GM19238 (cell line): ENCODE measurements at regions not wholly inside any gene's neighbourhood (a gene's known extent, or its start where the extent isn't known, plus 50 kb on each side); places are given as distances from the start of the nearest gene placed in this dataset.

ENCODE experiments used
- DNase-seq: peaks from one replicate; pipeline ENCODE4 v3.0.0; 2011; ENCODE audit warnings: low spot score; ENCODE audit not compliant: insufficient read length

- DNase-seq, result no peak
Measured at GRCh38 chr15:94893091-94893490, 661.7 kb downstream of the MCTP2 start.

GRCh38 chr15:94894056-94894455 lies 662.7 kb downstream of the MCTP2 start:
- DNase-seq, result no peak

- DNase-seq, result no peak
Measured at GRCh38 chr15:94909510-94909909, 678.1 kb downstream of the MCTP2 start.

- no peak for DNase-seq
Measured at GRCh38 chr15:94910166-94910565, 678.8 kb downstream of the MCTP2 start.

GRCh38 chr15:94912760-94913159 lies 681.4 kb downstream of the MCTP2 start:
- no peak for DNase-seq

GRCh38 chr15:94917068-94917467 lies 685.7 kb downstream of the MCTP2 start:
- DNase-seq, result no peak

GRCh38 chr15:94921936-94922335 lies 690.6 kb downstream of the MCTP2 start:
- DNase-seq, result no peak

- DNase-seq, result no peak
Measured at GRCh38 chr15:94924057-94924456, 692.7 kb downstream of the MCTP2 start.

GRCh38 chr15:94924971-94925598 lies 693.7 kb downstream of the MCTP2 start:
- no peak for DNase-seq

- no peak for DNase-seq
Measured at GRCh38 chr15:94925680-94926079, 694.3 kb downstream of the MCTP2 start.

GRCh38 chr15:94927003-94927402 lies 695.6 kb downstream of the MCTP2 start:
- DNase-seq, result no peak

GRCh38 chr15:94929282-94929681 lies 697.9 kb downstream of the MCTP2 start:
- no peak for DNase-seq

GRCh38 chr15:94930441-94930840 lies 699.1 kb downstream of the MCTP2 start:
- no peak for DNase-seq

- no peak for DNase-seq
Measured at GRCh38 chr15:94930960-94931359, 699.6 kb downstream of the MCTP2 start.

- no peak for DNase-seq
Measured at GRCh38 chr15:94934440-94934839, 703.1 kb downstream of the MCTP2 start.

- no peak for DNase-seq
Measured at GRCh38 chr15:94937242-94937641, 705.9 kb downstream of the MCTP2 start.

GRCh38 chr15:94943888-94944287 lies 712.5 kb downstream of the MCTP2 start:
- no peak for DNase-seq

GRCh38 chr15:94951538-94951937 lies 720.2 kb downstream of the MCTP2 start:
- no peak for DNase-seq

GRCh38 chr15:94963953-94964352 lies 732.6 kb downstream of the MCTP2 start:
- DNase-seq, result no peak

GRCh38 chr15:94965593-94965992 lies 734.2 kb downstream of the MCTP2 start:
- no peak for DNase-seq

- DNase-seq, result no peak
Measured at GRCh38 chr15:94968133-94968532, 736.8 kb downstream of the MCTP2 start.

- no peak for DNase-seq
Measured at GRCh38 chr15:94970096-94970495, 738.7 kb downstream of the MCTP2 start.

GRCh38 chr15:94970802-94971201 lies 739.4 kb downstream of the MCTP2 start:
- no peak for DNase-seq

GRCh38 chr15:94972314-94972713 lies 741.0 kb downstream of the MCTP2 start:
- no peak for DNase-seq
